Esophagus muscularis mucosa (tissue), 4 donors: ENCODE measurements at regions not wholly inside any gene's neighbourhood (a gene's known extent, or its start where the extent isn't known, plus 50 kb on each side); places are given as distances from the start of the nearest gene placed in this dataset.

Experiments
- DNase-seq: peaks from one replicate; pipeline ENCODE4 v3.0.0-alpha.2; 2017; ENCODE audit errors: extremely low spot score
- H3K27ac ChIP-seq, 4 donors: fragments of 200-600 bp; sonication (generic); replicated peaks in 1 of 4; 1 replicate in 3 of 4; 2 replicates in 1 of 4; pipeline ENCODE4 v1.5.1; 2016 to 2019; ENCODE audit warnings: mild to moderate bottlenecking in 1 of 4
- H3K27me3 ChIP-seq, 4 donors: fragments of 200-600 bp; sonication (generic); one replicate each; pipeline versions ENCODE4 v1.5.1 to v1.6.0; 2016 to 2019
- H3K36me3 ChIP-seq, 4 donors: fragments of 200-600 bp; sonication (generic); one replicate each; pipeline ENCODE4 v1.5.1; 2016 to 2019
- H3K4me1 ChIP-seq, 4 donors: fragments of 200-600 bp; sonication (generic); one replicate each; pipeline ENCODE4 v1.5.1; 2016 to 2019
- H3K4me3 ChIP-seq, 4 donors: fragments of 200-600 bp; sonication (generic); 1 replicate in 2 of 4; 2 replicates in 2 of 4; pipeline ENCODE4 v1.5.1; 2016 to 2019; ENCODE audit warnings: mild to moderate bottlenecking in 4 of 4, moderate library complexity in 1 of 4
- H3K9me3 ChIP-seq, 4 donors: fragments of 200-600 bp; sonication (generic); 1 replicate in 3 of 4; 2 replicates in 1 of 4; pipeline ENCODE4 v1.5.1; 2016 to 2019
- EP300 ChIP-seq: sonication (generic); formaldehyde crosslinking; IDR thresholded peaks from one replicate; pipeline ENCODE4 v1.6.1; 2017; ENCODE audit warnings: antibody characterized with exemption
- POLR2A ChIP-seq: fragments of 450-650 bp; IDR thresholded peaks from one replicate; pipeline ENCODE4 v1.6.1; 2017; ENCODE audit warnings: antibody characterized with exemption, moderate library complexity, mild to moderate bottlenecking, low read depth
- POLR2AphosphoS5 ChIP-seq, 2 donors: sonication (generic); formaldehyde crosslinking; IDR thresholded peaks; one replicate each; pipeline ENCODE4 v1.6.1; 2017; ENCODE audit warnings: antibody characterized with exemption in 2 of 2
- WGBS: methylation state at CpG from one replicate; pipeline ENCODE4 v1.1.5; 2018; 5-methylcytosine and 5-hydroxymethylcytosine counted together
- intact Hi-C: fragments of 100-400 bp; cut with DNase I; formaldehyde crosslinking; loops from one replicate; pipeline ENCODE4 v1.15.1; 2023
- TF ChIP-seq, protein P1 (sequence below), 3 experiments: fragments of 200-600 bp in 2 of 3; fragments of 450-650 bp in 1 of 3; sonication (generic) in 2 of 3; IDR thresholded peaks; one replicate each; pipeline ENCODE4 v1.5.1; 2017 to 2019; ENCODE audit warnings: antibody characterized with exemption in 3 of 3, mild to moderate bottlenecking in 2 of 3, moderate library complexity in 1 of 3

DNA sequence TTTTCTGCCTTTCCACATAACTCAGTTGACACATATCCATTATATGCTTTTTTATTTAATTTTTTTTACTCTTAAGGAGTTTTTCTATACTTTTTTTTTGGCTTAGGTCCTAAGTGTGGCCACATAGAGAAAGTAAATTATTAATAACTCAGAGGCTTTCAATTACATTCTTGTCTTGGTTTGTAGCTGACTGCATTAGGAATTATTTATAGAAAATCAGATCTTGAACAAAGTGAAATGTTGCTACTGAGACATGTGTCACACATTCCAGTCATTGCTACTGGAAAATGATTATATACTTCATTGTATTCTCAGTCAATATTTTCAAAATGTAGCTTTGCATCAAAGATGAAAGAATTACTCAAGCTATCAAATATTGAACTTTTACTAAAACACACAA lies 1277.9 kb downstream of the CDY2B start:
- no peak for TF ChIP-seq POLR2A
- TF ChIP-seq, protein P1, sequence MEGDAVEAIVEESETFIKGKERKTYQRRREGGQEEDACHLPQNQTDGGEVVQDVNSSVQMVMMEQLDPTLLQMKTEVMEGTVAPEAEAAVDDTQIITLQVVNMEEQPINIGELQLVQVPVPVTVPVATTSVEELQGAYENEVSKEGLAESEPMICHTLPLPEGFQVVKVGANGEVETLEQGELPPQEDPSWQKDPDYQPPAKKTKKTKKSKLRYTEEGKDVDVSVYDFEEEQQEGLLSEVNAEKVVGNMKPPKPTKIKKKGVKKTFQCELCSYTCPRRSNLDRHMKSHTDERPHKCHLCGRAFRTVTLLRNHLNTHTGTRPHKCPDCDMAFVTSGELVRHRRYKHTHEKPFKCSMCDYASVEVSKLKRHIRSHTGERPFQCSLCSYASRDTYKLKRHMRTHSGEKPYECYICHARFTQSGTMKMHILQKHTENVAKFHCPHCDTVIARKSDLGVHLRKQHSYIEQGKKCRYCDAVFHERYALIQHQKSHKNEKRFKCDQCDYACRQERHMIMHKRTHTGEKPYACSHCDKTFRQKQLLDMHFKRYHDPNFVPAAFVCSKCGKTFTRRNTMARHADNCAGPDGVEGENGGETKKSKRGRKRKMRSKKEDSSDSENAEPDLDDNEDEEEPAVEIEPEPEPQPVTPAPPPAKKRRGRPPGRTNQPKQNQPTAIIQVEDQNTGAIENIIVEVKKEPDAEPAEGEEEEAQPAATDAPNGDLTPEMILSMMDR (IDR thresholded peaks at IDR 0.05), result no peak
- TF ChIP-seq POLR2AphosphoS5 (IDR thresholded peaks at IDR 0.05), result no peak
- TF ChIP-seq EP300, result no peak
- Histone ChIP-seq H3K4me1 (no peaks in the 10 kb centered on the region), H3K27ac (no peak overlapping the region), H3K9me3 (no peaks in the 10 kb centered on the region), H3K27me3 (no peaks in the 10 kb centered on the region), H3K4me3 (no peak overlapping the region), H3K36me3 (no peaks in the 10 kb centered on the region)
- DNase-seq, result no peak
- intact Hi-C loops, result no loop called here

GRCh38 chrY:16601626-16602025 lies 1278.4 kb downstream of the CDY2B start:
- TF ChIP-seq POLR2A, result no peak
- no peak for TF ChIP-seq EP300
- TF ChIP-seq POLR2AphosphoS5 (IDR thresholded peaks at IDR 0.05), result no peak
- TF ChIP-seq, protein P1 (IDR thresholded peaks at IDR 0.05), result no peak
- no peaks in the 10 kb centered on the region for H3K36me3 ChIP-seq
- no CpG with 5 or more reads among the region's 2 CpGs for WGBS
- H3K4me3 ChIP-seq, result no peak overlapping the region
- H3K27me3 ChIP-seq, result no peaks in the 10 kb centered on the region
- H3K27ac ChIP-seq, result no peak overlapping the region
- no peak for DNase-seq
- no peaks in the 10 kb centered on the region for H3K4me1 ChIP-seq
- intact Hi-C loops, result no loop called here
- no peaks in the 10 kb centered on the region for H3K9me3 ChIP-seq

GRCh38 chrY:16572061-16572460 lies 1308.0 kb downstream of the CDY2B start:
- H3K9me3 ChIP-seq, result no peaks in the 10 kb centered on the region
- H3K27me3 ChIP-seq, result no peaks in the 10 kb centered on the region
- H3K36me3 ChIP-seq, result no peaks in the 10 kb centered on the region
- no peak overlapping the region for H3K27ac ChIP-seq
- no peak for DNase-seq
- intact Hi-C loops, result no loop called here
- no CpG with 5 or more reads among the region's 3 CpGs for WGBS
- no peak overlapping the region for H3K4me3 ChIP-seq
- no peak for TF ChIP-seq POLR2A
- no peak for TF ChIP-seq EP300
- TF ChIP-seq, protein P1 (IDR thresholded peaks at IDR 0.05), result no peak
- no peak for TF ChIP-seq POLR2AphosphoS5 (IDR thresholded peaks at IDR 0.05)
- H3K4me1 ChIP-seq, result no peaks in the 10 kb centered on the region

GRCh38 chrY:16562491-16562890 lies 1317.5 kb downstream of the CDY2B start:
- no peak overlapping the region for H3K4me3 ChIP-seq
- TF ChIP-seq POLR2AphosphoS5 (IDR thresholded peaks at IDR 0.05) (no peak), EP300 (no peak), POLR2A (no peak)
- TF ChIP-seq, protein P1 (IDR thresholded peaks at IDR 0.05), result no peak
- no peak overlapping the region for H3K27ac ChIP-seq
- no peaks in the 10 kb centered on the region for H3K27me3 ChIP-seq
- no peaks in the 10 kb centered on the region for H3K36me3 ChIP-seq
- no peak for DNase-seq
- H3K4me1 ChIP-seq, result no peaks in the 10 kb centered on the region
- intact Hi-C loops, result no loop called here
- no peaks in the 10 kb centered on the region for H3K9me3 ChIP-seq
- no CpG with 5 or more reads among the region's 3 CpGs for WGBS

GRCh38 chrY:16522021-16522420 lies 1358.0 kb downstream of the CDY2B start:
- H3K27ac ChIP-seq, result no peak overlapping the region
- H3K36me3 ChIP-seq, result no peaks in the 10 kb centered on the region
- no peak overlapping the region for H3K4me3 ChIP-seq
- DNase-seq, result no peak
- H3K9me3 ChIP-seq, result no peaks in the 10 kb centered on the region
- H3K27me3 ChIP-seq, result no peaks in the 10 kb centered on the region
- intact Hi-C loops, result no loop called here
- H3K4me1 ChIP-seq, result no peaks in the 10 kb centered on the region
- no peak for TF ChIP-seq POLR2AphosphoS5 (IDR thresholded peaks at IDR 0.05)
- TF ChIP-seq, protein P1 (IDR thresholded peaks at IDR 0.05), result no peak
- TF ChIP-seq POLR2A, result no peak
- TF ChIP-seq EP300, result no peak
